ENCODE measurements at regions not wholly inside any gene's neighbourhood (a gene's known extent, or its start where the extent isn't known, plus 50 kb on each side); places are given as distances from the start of the nearest gene placed in this dataset.

DNA sequence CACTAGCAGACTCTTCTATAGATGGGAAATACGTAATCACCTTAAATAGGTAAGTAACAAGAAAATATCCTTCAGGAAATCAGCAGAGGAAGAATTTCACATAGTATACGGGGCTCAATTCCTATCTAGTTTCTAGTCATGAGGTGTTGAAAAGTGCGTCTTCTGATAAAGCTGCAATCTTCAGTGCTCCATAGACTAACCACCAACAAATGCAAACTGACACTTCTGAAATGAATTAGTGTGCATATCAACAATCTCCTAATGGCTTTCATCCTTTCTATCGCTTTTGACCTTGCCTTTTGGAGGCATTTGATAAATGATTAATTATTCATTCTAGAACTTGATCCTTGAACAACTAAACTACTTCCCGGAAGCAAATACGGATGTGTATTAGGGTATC is 2306.6 kb upstream of the AGA start:
- H3K4me1 ChIP-seq (ENCODE audit: insufficient read depth, low read length), result no peaks in the 10 kb centered on the region
- H3K4me3 ChIP-seq (ENCODE audit: low read length), result no peak overlapping the region
- H3K36me3 ChIP-seq (ENCODE audit: insufficient read depth, low read length), result no peaks in the 10 kb centered on the region
- H3K27me3 ChIP-seq (ENCODE audit: insufficient read depth, low read length), result no peaks in the 10 kb centered on the region
- no peaks in the 10 kb centered on the region for H3K9me3 ChIP-seq (ENCODE audit: low read length)
- H2AFZ ChIP-seq (ENCODE audit: low read depth, low read length), result no peak overlapping the region

DNA sequence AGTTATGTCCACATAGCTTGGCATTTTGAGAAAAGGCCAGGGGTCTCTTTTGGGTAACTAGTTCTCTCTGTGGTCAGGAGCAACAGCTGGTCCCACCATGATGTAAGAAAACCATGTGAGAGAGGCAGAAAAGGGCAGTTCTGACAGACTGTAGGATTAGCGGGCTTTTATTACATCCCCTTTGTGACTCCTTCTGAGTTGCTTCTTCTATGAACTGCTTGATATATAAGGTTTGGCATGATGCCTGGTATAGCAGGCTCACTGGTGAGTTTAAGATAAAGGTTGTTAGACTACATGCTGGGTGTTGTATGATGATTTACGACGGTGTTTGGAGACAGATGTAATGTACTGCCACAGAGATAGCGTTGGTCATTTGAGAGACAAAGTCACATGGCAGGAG is 2308.1 kb upstream of the AGA start:
- no peaks in the 10 kb centered on the region for H3K36me3 ChIP-seq (ENCODE audit: insufficient read depth, low read length)
- no peak overlapping the region for H3K4me3 ChIP-seq (ENCODE audit: low read length)
- H3K9me3 ChIP-seq (ENCODE audit: low read length), result no peaks in the 10 kb centered on the region
- H3K27me3 ChIP-seq (ENCODE audit: insufficient read depth, low read length), result no peaks in the 10 kb centered on the region
- H2AFZ ChIP-seq (ENCODE audit: low read depth, low read length), result no peak overlapping the region
- no peaks in the 10 kb centered on the region for H3K4me1 ChIP-seq (ENCODE audit: insufficient read depth, low read length)

DNA sequence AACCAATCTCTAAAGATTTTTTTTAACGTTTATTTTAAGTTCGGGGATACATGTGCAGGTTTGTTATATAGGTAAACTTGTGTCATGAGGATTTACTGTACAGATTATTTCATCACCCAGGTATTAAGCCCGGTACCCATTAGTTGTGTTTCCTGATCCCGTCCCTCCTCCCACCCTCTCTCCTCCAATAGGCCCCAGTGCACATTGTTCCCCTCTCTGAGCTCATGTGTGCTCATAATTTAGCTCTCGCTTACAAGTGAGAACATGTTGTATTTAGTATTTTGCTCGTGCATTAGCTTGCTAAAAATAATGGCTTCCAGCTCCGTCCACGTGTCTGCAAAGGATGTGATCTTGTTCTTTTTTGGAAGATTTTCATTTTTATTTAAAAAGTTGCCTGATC is 2309.4 kb upstream of the AGA start:
- Histone ChIP-seq H3K27me3 (ENCODE audit: insufficient read depth, low read length) (no peaks in the 10 kb centered on the region), H3K4me3 (ENCODE audit: low read length) (no peak overlapping the region), H3K4me1 (ENCODE audit: insufficient read depth, low read length) (no peaks in the 10 kb centered on the region), H2AFZ (ENCODE audit: low read depth, low read length) (no peak overlapping the region), H3K36me3 (ENCODE audit: insufficient read depth, low read length) (no peaks in the 10 kb centered on the region), H3K9me3 (ENCODE audit: low read length) (no peaks in the 10 kb centered on the region)

DNA sequence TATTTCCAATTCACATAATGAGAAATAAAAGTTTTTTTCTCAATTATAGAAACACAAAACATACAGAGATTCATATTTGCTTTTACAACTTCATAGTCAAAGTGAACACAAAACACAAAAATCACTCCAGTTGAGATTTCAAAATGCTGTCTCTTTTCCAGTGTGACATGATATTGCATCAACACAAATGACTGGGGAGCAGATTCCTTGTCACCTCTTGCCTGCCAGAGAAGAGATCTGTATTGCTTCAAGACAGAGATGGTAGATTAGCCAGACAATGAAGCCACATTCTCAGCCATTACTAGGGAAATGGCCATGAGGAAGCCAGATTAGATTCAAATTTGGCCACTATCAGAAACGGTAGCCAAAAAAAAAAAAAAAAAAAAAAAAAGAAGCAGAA is 2313.1 kb upstream of the AGA start:
- Histone ChIP-seq H3K27me3 (ENCODE audit: insufficient read depth, low read length) (no peaks in the 10 kb centered on the region), H3K9me3 (ENCODE audit: low read length) (no peaks in the 10 kb centered on the region), H3K4me3 (ENCODE audit: low read length) (no peak overlapping the region), H3K4me1 (ENCODE audit: insufficient read depth, low read length) (no peaks in the 10 kb centered on the region), H3K36me3 (ENCODE audit: insufficient read depth, low read length) (no peaks in the 10 kb centered on the region), H2AFZ (ENCODE audit: low read depth, low read length) (no peak overlapping the region)

DNA sequence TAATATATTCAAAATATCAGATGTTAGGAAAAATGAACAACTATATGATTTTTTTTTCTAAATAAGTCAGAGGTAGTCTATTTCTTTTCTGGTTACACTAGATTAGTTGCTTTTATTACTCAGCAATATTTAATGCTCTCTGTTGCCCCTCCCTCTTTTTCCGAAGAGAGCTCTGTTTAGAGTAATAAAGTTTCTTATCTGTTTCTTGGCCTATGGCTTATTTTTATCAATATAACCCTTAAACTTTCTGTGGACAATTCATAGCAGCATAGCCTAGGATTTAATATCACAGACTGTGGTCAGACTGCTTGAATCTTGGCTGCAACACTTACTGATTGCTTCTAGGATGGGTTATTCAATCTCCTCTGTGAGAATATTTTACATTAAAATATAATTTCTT is 2315.4 kb upstream of the AGA start:
- Histone ChIP-seq H3K9me3 (ENCODE audit: low read length) (no peaks in the 10 kb centered on the region), H3K4me3 (ENCODE audit: low read length) (no peak overlapping the region), H3K27me3 (ENCODE audit: insufficient read depth, low read length) (no peaks in the 10 kb centered on the region), H2AFZ (ENCODE audit: low read depth, low read length) (no peak overlapping the region), H3K4me1 (ENCODE audit: insufficient read depth, low read length) (no peaks in the 10 kb centered on the region), H3K36me3 (ENCODE audit: insufficient read depth, low read length) (no peaks in the 10 kb centered on the region)

DNA sequence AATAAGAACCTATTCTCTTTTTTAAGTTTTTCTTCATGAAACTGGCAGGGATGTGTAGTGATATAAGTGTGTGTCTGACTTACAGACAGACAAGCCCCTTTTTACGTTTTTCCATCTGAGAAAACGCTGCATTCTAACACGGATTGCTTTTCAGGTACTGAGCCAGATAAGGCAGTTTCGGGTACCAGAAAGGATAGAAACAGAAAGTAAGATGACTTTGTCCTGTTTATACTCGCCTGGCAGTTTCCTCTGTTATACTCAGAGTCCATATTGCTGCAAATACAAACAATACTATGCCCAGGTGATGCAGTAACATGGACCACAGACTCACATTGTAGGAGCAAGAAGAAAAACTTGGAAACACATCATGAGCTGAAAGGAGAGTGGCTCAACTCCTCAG is 2320.6 kb upstream of the AGA start:
- no peaks in the 10 kb centered on the region for H3K4me1 ChIP-seq (ENCODE audit: insufficient read depth, low read length)
- H3K36me3 ChIP-seq (ENCODE audit: insufficient read depth, low read length), result no peaks in the 10 kb centered on the region
- no peak overlapping the region for H3K4me3 ChIP-seq (ENCODE audit: low read length)
- no peaks in the 10 kb centered on the region for H3K27me3 ChIP-seq (ENCODE audit: insufficient read depth, low read length)
- no peak overlapping the region for H2AFZ ChIP-seq (ENCODE audit: low read depth, low read length)
- H3K9me3 ChIP-seq (ENCODE audit: low read length), result no peaks in the 10 kb centered on the region

DNA sequence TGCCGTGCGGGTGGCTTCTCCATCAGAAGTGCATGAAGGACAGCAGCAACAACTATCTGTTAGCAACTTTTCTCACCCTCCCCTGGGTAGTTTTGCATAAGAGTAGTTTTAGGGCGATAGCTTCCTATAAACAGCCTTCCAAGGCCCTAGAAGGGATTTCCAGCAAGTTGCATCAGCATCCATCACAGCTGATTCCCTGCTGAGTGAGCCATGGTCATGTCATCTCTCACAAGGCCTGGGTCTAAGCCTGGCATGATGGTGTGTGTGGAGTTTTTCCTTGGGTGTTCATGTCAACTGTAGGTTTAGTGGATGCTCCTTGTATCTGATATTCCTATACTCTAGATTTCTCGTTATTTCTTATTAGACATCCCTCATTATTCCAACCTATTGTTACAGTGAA is 2324.7 kb upstream of the AGA start:
- no peak overlapping the region for H3K4me3 ChIP-seq (ENCODE audit: low read length)
- H3K36me3 ChIP-seq (ENCODE audit: insufficient read depth, low read length), result no peaks in the 10 kb centered on the region
- no peaks in the 10 kb centered on the region for H3K4me1 ChIP-seq (ENCODE audit: insufficient read depth, low read length)
- H2AFZ ChIP-seq (ENCODE audit: low read depth, low read length), result no peak overlapping the region
- H3K27me3 ChIP-seq (ENCODE audit: insufficient read depth, low read length), result no peaks in the 10 kb centered on the region
- H3K9me3 ChIP-seq (ENCODE audit: low read length), result no peaks in the 10 kb centered on the region

DNA sequence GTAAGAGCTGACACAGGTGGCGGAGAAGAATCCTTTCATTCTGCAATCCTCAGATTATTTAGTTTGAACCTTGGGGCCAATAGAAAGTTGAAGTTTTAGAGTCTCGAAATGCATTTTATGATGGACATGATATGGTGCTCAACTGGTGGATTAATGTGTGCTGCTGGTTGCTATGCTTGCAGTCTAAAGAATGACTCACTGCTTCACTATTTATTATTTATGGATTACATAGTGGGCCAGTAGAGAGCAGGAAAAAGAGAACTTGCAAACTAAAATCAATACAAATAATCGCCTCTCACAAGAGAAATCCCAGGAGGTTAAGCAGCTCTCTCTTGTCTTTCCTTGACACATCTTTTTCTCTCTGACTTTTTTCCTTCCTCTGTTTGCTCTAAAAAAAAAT is 2326.8 kb upstream of the AGA start:
- H3K9me3 ChIP-seq (ENCODE audit: low read length), result no peaks in the 10 kb centered on the region
- H3K4me1 ChIP-seq (ENCODE audit: insufficient read depth, low read length), result no peaks in the 10 kb centered on the region
- no peak overlapping the region for H3K4me3 ChIP-seq (ENCODE audit: low read length)
- H3K36me3 ChIP-seq (ENCODE audit: insufficient read depth, low read length), result no peaks in the 10 kb centered on the region
- no peaks in the 10 kb centered on the region for H3K27me3 ChIP-seq (ENCODE audit: insufficient read depth, low read length)
- no peak overlapping the region for H2AFZ ChIP-seq (ENCODE audit: low read depth, low read length)

DNA sequence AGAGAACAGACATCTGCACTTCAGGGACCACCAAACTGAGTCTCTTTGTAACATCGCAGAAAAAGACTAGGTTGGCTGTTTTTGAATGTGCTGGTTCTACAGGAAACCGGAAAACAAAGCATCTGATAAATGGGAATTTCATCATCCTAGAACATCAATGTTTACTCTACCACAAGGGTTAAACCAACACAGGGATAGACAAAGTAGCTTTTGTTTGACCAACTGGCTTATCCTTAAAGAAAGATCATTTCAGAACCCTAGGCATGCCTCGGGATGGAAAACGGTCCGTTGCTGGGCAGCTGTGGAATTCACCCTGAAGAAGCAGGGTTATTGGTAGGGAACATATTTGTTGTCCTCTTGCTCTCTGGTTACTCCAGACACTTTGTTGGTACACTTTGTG is 2355.5 kb upstream of the AGA start:
- H3K4me3 ChIP-seq (ENCODE audit: low read length), result no peak overlapping the region
- no peaks in the 10 kb centered on the region for H3K27me3 ChIP-seq (ENCODE audit: insufficient read depth, low read length)
- H3K9me3 ChIP-seq (ENCODE audit: low read length), result no peaks in the 10 kb centered on the region
- no peaks in the 10 kb centered on the region for H3K4me1 ChIP-seq (ENCODE audit: insufficient read depth, low read length)
- no peaks in the 10 kb centered on the region for H3K36me3 ChIP-seq (ENCODE audit: insufficient read depth, low read length)
- no peak overlapping the region for H2AFZ ChIP-seq (ENCODE audit: low read depth, low read length)

DNA sequence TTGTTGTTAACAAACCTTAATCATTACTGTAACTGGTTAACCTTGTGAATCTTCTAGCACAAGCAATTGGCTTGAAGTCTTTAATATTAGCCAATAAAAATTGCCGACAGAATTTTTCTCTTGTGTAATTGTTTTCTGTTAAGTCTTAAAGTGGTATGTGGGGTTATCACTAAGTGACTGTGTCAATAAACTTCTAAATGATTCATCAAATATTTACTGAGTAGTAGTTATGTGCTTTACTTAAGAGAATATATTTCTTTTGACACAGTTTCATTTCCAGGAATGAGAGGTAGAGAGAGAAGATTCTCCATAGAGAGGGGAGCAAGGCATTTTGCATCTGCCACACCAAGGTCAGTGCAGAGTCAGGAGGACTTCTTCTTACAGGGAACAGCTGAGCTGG is 2361.6 kb upstream of the AGA start:
- Histone ChIP-seq H3K36me3 (ENCODE audit: insufficient read depth, low read length) (no peaks in the 10 kb centered on the region), H3K9me3 (ENCODE audit: low read length) (no peaks in the 10 kb centered on the region), H3K4me1 (ENCODE audit: insufficient read depth, low read length) (no peaks in the 10 kb centered on the region), H3K4me3 (ENCODE audit: low read length) (no peak overlapping the region), H2AFZ (ENCODE audit: low read depth, low read length) (no peak overlapping the region), H3K27me3 (ENCODE audit: insufficient read depth, low read length) (no peaks in the 10 kb centered on the region)

DNA sequence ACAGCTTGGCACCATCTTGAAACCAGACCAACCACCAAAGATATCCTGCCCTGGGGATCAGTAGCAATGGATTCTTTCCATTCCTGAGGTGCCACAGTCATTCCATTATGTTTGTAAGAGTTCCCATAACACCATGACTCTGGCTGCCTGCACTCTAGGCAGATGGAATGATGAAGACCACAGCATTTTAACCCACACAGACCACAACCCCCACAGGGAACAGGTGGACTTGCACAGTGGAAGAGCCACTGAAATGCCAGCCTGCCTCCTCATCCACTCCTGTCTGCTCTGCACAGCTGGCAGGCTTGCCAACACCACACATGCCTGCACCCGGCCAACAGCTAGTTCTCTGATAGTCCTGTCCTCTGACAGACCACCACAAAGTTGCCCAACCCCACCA is 2362.2 kb upstream of the AGA start:
- Histone ChIP-seq H3K4me1 (ENCODE audit: insufficient read depth, low read length) (no peaks in the 10 kb centered on the region), H3K36me3 (ENCODE audit: insufficient read depth, low read length) (no peaks in the 10 kb centered on the region), H3K9me3 (ENCODE audit: low read length) (no peaks in the 10 kb centered on the region), H3K4me3 (ENCODE audit: low read length) (no peak overlapping the region), H3K27me3 (ENCODE audit: insufficient read depth, low read length) (no peaks in the 10 kb centered on the region), H2AFZ (ENCODE audit: low read depth, low read length) (no peak overlapping the region)

DNA sequence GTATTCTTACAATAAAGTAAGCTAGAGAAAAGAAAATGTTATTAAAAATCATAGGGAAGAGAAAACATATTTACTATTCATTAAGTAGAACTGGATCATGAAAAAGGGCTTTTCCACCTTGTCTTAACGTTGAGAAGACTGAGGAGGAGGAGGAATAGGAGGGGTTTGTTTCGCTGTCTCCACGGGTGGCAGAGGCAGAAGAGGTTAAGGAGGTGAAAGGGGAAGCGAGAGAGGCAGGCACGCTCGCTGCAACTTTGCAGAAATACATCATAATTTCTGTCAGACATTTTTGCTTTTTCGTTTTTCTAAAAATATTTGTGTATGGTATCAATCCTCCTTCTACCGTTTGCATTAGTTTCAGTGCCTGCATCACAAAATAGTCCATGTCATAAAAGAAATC is 2375.1 kb upstream of the AGA start:
- no peaks in the 10 kb centered on the region for H3K27me3 ChIP-seq (ENCODE audit: insufficient read depth, low read length)
- H3K4me1 ChIP-seq (ENCODE audit: insufficient read depth, low read length), result no peaks in the 10 kb centered on the region
- H3K36me3 ChIP-seq (ENCODE audit: insufficient read depth, low read length), result no peaks in the 10 kb centered on the region
- H2AFZ ChIP-seq (ENCODE audit: low read depth, low read length), result no peak overlapping the region
- H3K4me3 ChIP-seq (ENCODE audit: low read length), result no peak overlapping the region
- H3K9me3 ChIP-seq (ENCODE audit: low read length), result no peaks in the 10 kb centered on the region

DNA sequence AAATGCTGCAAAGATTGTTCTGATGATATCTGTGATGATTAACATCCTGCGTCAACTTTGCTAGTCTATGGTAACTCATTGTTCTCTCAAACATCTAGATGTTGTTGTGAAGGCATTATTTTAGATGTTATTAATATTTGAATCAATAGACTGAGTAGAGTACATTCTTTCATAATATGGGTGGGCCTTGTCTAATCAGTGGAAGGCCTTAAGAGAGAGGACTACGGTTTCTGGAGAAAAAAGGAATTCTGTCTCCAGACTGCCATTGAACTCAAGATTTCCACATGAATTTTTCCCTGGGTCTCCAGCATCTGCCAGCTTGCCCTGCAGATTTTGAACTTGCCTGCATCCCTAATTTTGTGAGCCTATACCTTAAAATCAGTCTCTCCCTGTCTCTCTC is 2381.1 kb upstream of the AGA start:
- no peaks in the 10 kb centered on the region for H3K4me1 ChIP-seq (ENCODE audit: insufficient read depth, low read length)
- H3K9me3 ChIP-seq (ENCODE audit: low read length), result no peaks in the 10 kb centered on the region
- H3K36me3 ChIP-seq (ENCODE audit: insufficient read depth, low read length), result no peaks in the 10 kb centered on the region
- no peak overlapping the region for H2AFZ ChIP-seq (ENCODE audit: low read depth, low read length)
- no peaks in the 10 kb centered on the region for H3K27me3 ChIP-seq (ENCODE audit: insufficient read depth, low read length)
- H3K4me3 ChIP-seq (ENCODE audit: low read length), result no peak overlapping the region

DNA sequence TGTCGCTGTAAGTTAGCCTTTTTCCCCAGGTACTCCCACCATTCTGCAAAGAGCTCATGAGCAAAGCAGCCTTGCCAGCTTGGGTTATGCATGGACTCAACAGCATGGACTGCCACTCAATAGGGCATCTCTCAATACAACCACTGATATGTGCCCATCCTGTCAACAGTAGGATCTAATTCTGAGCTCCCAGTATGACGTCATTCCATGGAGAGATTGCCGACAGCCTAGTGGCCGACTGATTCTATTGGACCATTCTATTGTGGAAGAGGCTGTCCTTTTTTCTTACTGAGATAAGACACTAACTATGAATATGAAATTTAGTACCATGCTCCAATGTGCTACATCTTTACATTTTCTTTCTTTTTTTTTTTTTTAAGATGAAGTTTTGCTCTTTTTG is 2389.0 kb upstream of the AGA start:
- Histone ChIP-seq H2AFZ (ENCODE audit: low read depth, low read length) (no peak overlapping the region), H3K4me3 (ENCODE audit: low read length) (no peak overlapping the region), H3K27me3 (ENCODE audit: insufficient read depth, low read length) (no peaks in the 10 kb centered on the region), H3K4me1 (ENCODE audit: insufficient read depth, low read length) (no peaks in the 10 kb centered on the region), H3K9me3 (ENCODE audit: low read length) (no peaks in the 10 kb centered on the region), H3K36me3 (ENCODE audit: insufficient read depth, low read length) (no peaks in the 10 kb centered on the region)

Data from neuron (in vitro differentiated cells).